OCI-LY1 (cell line): ENCODE measurements at regions not wholly inside any gene's neighbourhood (a gene's known extent, or its start where the extent isn't known, plus 50 kb on each side); places are given as distances from the start of the nearest gene placed in this dataset.

Experiments used
- H2AFZ ChIP-seq: fragments of 200-600 bp; sonication (generic), shearing (Covaris generic); 2 replicates; pipeline ENCODE4 v1.6.0; 2014; ENCODE audit warnings: antibody characterized with exemption, mild to moderate bottlenecking, low read length
- H3F3A ChIP-seq: fragments of 200-600 bp; sonication (generic), shearing (Covaris generic); 2 replicates; pipeline ENCODE4 v1.6.0; 2014; ENCODE audit warnings: mild to moderate bottlenecking, antibody characterized with exemption, low read length, moderate library complexity; ENCODE audit not compliant: insufficient read depth
- H3K27ac ChIP-seq: fragments of 200-600 bp; sonication (generic); 2 replicates; pipeline ENCODE4 v1.5.1; 2014; ENCODE audit warnings: low read length, mixed run types, mild to moderate bottlenecking, low read depth; ENCODE audit not compliant: poor library complexity, severe bottlenecking
- H3K27me3 ChIP-seq: fragments of 200-600 bp; sonication (generic); 2 replicates; pipeline ENCODE4 v1.6.0; 2014; ENCODE audit warnings: antibody characterized with exemption, mild to moderate bottlenecking, low read length, moderate library complexity; ENCODE audit not compliant: insufficient read depth
- H3K36me3 ChIP-seq: fragments of 200-600 bp; sonication (generic); 2 replicates; pipeline ENCODE4 v1.6.1; 2014; ENCODE audit warnings: mild to moderate bottlenecking, antibody characterized with exemption, low read length, moderate library complexity, mixed read lengths; ENCODE audit not compliant: insufficient read depth
- H3K4me1 ChIP-seq: fragments of 200-600 bp; sonication (generic); 2 replicates; pipeline ENCODE4 v1.5.1; 2014; ENCODE audit warnings: mild to moderate bottlenecking, low read length, moderate library complexity; ENCODE audit not compliant: insufficient read depth, severe bottlenecking
- H3K4me2 ChIP-seq: fragments of 200-600 bp; sonication (generic), shearing (Covaris generic); 2 replicates; pipeline ENCODE4 v1.6.1; 2014; ENCODE audit warnings: low read length
- H3K4me3 ChIP-seq: fragments of 200-600 bp; sonication (generic); 2 replicates; pipeline ENCODE4 v1.5.1; 2014; ENCODE audit warnings: low read length, low read depth, mild to moderate bottlenecking, mixed read lengths; ENCODE audit not compliant: poor library complexity, severe bottlenecking
- H3K79me2 ChIP-seq: fragments of 200-600 bp; shearing (Covaris generic); 2 replicates; pipeline ENCODE4 v1.6.1; 2016; ENCODE audit warnings: mixed run types, low read length, mixed read lengths; ENCODE audit not compliant: insufficient read depth
- H3K9ac ChIP-seq: fragments of 200-600 bp; sonication (generic), shearing (Covaris generic); 2 replicates; pipeline ENCODE4 v1.6.1; 2014; ENCODE audit warnings: mild to moderate bottlenecking, low read length, mixed read lengths
- H3K9me2 ChIP-seq: fragments of 200-600 bp; sonication (generic), shearing (Covaris generic); 2 replicates; pipeline ENCODE4 v1.6.1; 2014; ENCODE audit warnings: low read depth, mild to moderate bottlenecking, low read length, mixed read lengths
- H3K9me3 ChIP-seq: fragments of 200-600 bp; shearing (Covaris generic); 2 replicates; pipeline ENCODE4 v1.6.1; 2014; ENCODE audit warnings: low read length, mixed read lengths
- H4K20me1 ChIP-seq: fragments of 200-600 bp; sonication (generic), shearing (Covaris generic); 2 replicates; pipeline ENCODE4 v1.6.0; 2016; ENCODE audit warnings: mild to moderate bottlenecking, low read length; ENCODE audit not compliant: insufficient read depth
- EZH2 ChIP-seq: fragments of 200-600 bp; sonication (generic), shearing (Covaris generic); IDR thresholded peaks from 2 replicates; pipeline ENCODE4 v1.8.0; 2017; ENCODE audit warnings: borderline replicate concordance, mixed run types, mild to moderate bottlenecking, antibody characterized with exemption, low read length, moderate library complexity, mixed read lengths
- TF ChIP-seq, protein P1 (sequence below): fragments of 200-600 bp; sonication (generic), shearing (Covaris generic); IDR thresholded peaks from 2 replicates; pipeline ENCODE4 v1.5.1; 2017; ENCODE audit warnings: mild to moderate bottlenecking, antibody characterized with exemption, low read length, moderate library complexity, mixed read lengths

DNA sequence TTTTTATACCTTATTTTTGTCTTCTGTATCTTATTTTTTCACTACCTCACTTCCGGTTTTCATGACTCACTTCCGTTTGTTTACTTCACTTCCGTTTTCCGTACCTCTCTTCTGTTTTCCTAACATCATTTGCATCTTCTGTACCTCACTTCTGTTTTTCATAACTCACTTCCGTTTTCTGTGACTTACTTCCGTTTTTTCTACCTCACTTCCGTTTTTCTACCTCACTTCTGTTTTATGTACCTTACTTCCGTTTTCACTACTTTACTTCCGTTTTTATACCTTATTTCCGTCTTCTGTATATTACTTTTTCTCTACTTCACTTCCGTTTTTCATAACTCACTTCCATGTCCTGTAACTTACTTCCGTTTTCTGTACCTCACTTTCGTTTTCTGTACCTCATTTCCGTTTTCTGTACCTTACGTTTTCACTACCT is 492.5 kb upstream of the AKR1E2 start:
- Histone ChIP-seq H3K79me2 (no peaks in the 10 kb centered on the region), H3K27ac (no peak overlapping the region), H3K9ac (no peak overlapping the region), H3K4me2 (no peak overlapping the region), H3F3A (peaks cover 6% of the 10 kb centered on the region), H3K36me3 (no peaks in the 10 kb centered on the region), H2AFZ (no peak overlapping the region), H4K20me1 (no peaks in the 10 kb centered on the region), H3K27me3 (no peaks in the 10 kb centered on the region), H3K4me3 (no peak overlapping the region), H3K9me3 (peaks cover 18% of the 10 kb centered on the region), H3K4me1 (no peaks in the 10 kb centered on the region), H3K9me2 (no peaks in the 10 kb centered on the region)
- no peak for TF ChIP-seq EZH2
- TF ChIP-seq, protein P1, sequence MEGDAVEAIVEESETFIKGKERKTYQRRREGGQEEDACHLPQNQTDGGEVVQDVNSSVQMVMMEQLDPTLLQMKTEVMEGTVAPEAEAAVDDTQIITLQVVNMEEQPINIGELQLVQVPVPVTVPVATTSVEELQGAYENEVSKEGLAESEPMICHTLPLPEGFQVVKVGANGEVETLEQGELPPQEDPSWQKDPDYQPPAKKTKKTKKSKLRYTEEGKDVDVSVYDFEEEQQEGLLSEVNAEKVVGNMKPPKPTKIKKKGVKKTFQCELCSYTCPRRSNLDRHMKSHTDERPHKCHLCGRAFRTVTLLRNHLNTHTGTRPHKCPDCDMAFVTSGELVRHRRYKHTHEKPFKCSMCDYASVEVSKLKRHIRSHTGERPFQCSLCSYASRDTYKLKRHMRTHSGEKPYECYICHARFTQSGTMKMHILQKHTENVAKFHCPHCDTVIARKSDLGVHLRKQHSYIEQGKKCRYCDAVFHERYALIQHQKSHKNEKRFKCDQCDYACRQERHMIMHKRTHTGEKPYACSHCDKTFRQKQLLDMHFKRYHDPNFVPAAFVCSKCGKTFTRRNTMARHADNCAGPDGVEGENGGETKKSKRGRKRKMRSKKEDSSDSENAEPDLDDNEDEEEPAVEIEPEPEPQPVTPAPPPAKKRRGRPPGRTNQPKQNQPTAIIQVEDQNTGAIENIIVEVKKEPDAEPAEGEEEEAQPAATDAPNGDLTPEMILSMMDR = no peak

DNA sequence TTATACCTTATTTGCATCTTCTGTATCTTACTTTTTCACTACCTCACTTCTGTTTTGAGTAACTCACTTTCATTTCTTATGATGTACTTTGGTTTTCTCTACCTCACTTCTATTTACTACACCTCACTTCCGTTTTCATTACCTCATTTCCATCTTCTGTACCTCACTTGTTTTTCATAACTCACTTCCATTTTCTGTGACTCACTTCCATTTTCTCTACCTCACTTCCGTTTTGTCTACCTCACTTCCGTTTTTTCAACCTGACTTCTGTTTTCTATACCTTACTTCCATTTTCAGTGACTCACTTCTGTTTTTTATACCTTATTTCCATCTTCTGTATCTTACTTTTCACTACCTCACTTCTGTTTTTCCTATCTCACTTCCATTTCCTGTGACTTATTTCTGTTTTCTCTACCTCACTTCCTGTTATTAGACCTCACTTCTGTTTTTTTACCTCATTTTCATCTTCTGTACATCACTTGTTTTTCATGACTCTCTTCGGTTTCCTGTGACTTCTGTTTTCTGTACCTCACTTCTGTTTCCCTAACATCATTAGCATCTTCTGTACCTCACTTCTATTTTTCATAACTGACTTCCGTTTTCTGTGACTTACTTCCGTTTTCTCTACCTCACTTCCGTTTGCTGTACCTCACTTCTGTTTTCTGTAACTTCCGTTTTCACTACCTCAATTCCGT is 493.1 kb upstream of the AKR1E2 start:
- Histone ChIP-seq H3K9ac (no peak overlapping the region), H3K9me3 (peaks cover 18% of the 10 kb centered on the region), H3K4me2 (no peak overlapping the region), H3K4me1 (no peaks in the 10 kb centered on the region), H3K9me2 (no peaks in the 10 kb centered on the region), H3K4me3 (no peak overlapping the region), H3K27me3 (no peaks in the 10 kb centered on the region), H4K20me1 (no peaks in the 10 kb centered on the region), H3K36me3 (no peaks in the 10 kb centered on the region), H2AFZ (no peak overlapping the region), H3K27ac (no peak overlapping the region), H3F3A (peaks cover 6% of the 10 kb centered on the region), H3K79me2 (no peaks in the 10 kb centered on the region)
- TF ChIP-seq, protein P1 = no peak
- no peak for TF ChIP-seq EZH2

DNA sequence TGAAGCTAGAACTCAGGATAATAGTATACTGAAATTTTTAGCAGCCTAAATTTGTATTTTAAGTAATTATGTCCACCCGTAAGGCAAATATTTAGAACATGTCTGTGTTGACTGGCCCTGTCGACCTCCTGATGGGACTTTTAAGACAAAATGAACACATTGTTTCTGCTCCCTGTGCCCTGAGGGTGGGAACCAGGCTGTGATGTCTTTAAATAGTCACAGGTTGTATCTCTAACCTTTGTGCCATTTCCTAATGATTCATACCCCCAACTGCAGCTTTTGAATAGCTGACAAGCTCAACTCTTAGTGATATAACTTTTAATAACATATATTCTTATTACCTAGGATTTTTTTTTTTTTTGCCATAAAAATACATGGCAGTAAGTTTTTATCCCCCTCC is 494.9 kb upstream of the AKR1E2 start:
- TF ChIP-seq, protein P1 = no peak
- no peak for TF ChIP-seq EZH2
- H3K4me3 ChIP-seq = no peak overlapping the region
- H3K9me3 ChIP-seq = peaks cover 18% of the 10 kb centered on the region
- no peak overlapping the region for H3K4me2 ChIP-seq
- H2AFZ ChIP-seq = no peak overlapping the region
- H3K9ac ChIP-seq = no peak overlapping the region
- no peak overlapping the region for H3K27ac ChIP-seq
- H4K20me1 ChIP-seq = no peaks in the 10 kb centered on the region
- no peaks in the 10 kb centered on the region for H3K79me2 ChIP-seq
- H3K27me3 ChIP-seq = no peaks in the 10 kb centered on the region
- no peaks in the 10 kb centered on the region for H3K4me1 ChIP-seq
- H3K9me2 ChIP-seq = no peaks in the 10 kb centered on the region
- H3F3A ChIP-seq = peaks cover 6% of the 10 kb centered on the region
- H3K36me3 ChIP-seq = no peaks in the 10 kb centered on the region
